IMR-90 (cell line): ENCODE measurements at regions not wholly inside any gene's neighbourhood (a gene's known extent, or its start where the extent isn't known, plus 50 kb on each side); places are given as distances from the start of the nearest gene placed in this dataset.

Experiments
- ATAC-seq: fragments of 200-7000 bp; cut with Tn5 transposase; 2 replicates; pipeline ENCODE4 v1.9.1; 2020; ENCODE audit warnings: low read depth, mild to moderate bottlenecking, moderate library complexity
- BruUV-seq: library from RNA; stranded (reverse); fragments of 400-500 nt; replicated peaks from 2 replicates; lab custom pipeline; 2021; lab: Mats Ljungman, UMichigan
- CTCF ChIA-PET: fragments of 300-600 bp; formaldehyde crosslinking; extraction: SDS; loops from one replicate; lab custom pipeline; 2021; ENCODE audit warnings: antibody characterized with exemption; lab: Yijun Ruan, JAX
- POLR2A ChIA-PET: fragments of 300-600 bp; sonication (Branson Sonifier 250); formaldehyde crosslinking; loops from one replicate; lab custom pipeline; 2022; ENCODE audit warnings: antibody characterized with exemption; ENCODE audit not compliant: unreplicated experiment; lab: Charles Lee
- DNase-seq: peaks from one replicate; pipeline ENCODE4 v3.0.0; 2013
- H2AFZ ChIP-seq: replicated peaks from 2 replicates; pipeline ENCODE3; 2013; ENCODE audit warnings: low read length, mild to moderate bottlenecking; ENCODE audit not compliant: poor library complexity
- H2AK5ac ChIP-seq: 2 replicates; pipeline ENCODE4 v1.6.1; 2013; ENCODE audit warnings: low read depth, low read length, inconsistent platforms
- H2AK9ac ChIP-seq: replicated peaks from 2 replicates; pipeline ENCODE3; 2013; ENCODE audit warnings: mild to moderate bottlenecking, low read depth, low read length, moderate library complexity; ENCODE audit not compliant: poor library complexity
- H2BK120ac ChIP-seq: 2 replicates; pipeline ENCODE4 v1.6.1; 2013; ENCODE audit warnings: low read depth, low read length, inconsistent platforms
- H2BK15ac ChIP-seq: 3 replicates; pipeline ENCODE4 v1.6.1; 2013; ENCODE audit warnings: low read depth, low read length, inconsistent platforms
- H2BK20ac ChIP-seq: 2 replicates; pipeline ENCODE4 v1.6.1; 2013; ENCODE audit warnings: low read depth, mild to moderate bottlenecking, inconsistent platforms, low read length, moderate library complexity
- H2BK5ac ChIP-seq: 2 replicates; pipeline ENCODE4 v1.6.1; 2013; ENCODE audit warnings: mild to moderate bottlenecking, low read depth, low read length, inconsistent platforms; ENCODE audit not compliant: poor library complexity, severe bottlenecking
- H3K14ac ChIP-seq: replicated peaks from 2 replicates; pipeline ENCODE4 v1.6.1; 2013; ENCODE audit warnings: low read depth, low read length, inconsistent platforms
- H3K18ac ChIP-seq: 2 replicates; pipeline ENCODE4 v1.6.1; 2013; ENCODE audit warnings: low read depth, low read length, control low read depth
- H3K23ac ChIP-seq: 2 replicates; pipeline ENCODE4 v1.6.1; 2013; ENCODE audit warnings: low read depth, low read length, inconsistent platforms
- H3K27ac ChIP-seq: 2 replicates; pipeline ENCODE4 v1.5.1; 2013; ENCODE audit warnings: mild to moderate bottlenecking, control low read depth, low read length; ENCODE audit not compliant: insufficient read depth
- H3K27me3 ChIP-seq: 2 replicates; pipeline ENCODE4 v1.6.1; 2013; ENCODE audit warnings: low read length; ENCODE audit not compliant: control insufficient read depth, insufficient read depth
- H3K36me3 ChIP-seq: 2 replicates; pipeline ENCODE4 v1.6.1; 2013; ENCODE audit warnings: low read length, mixed read lengths; ENCODE audit not compliant: control insufficient read depth, insufficient read depth
- H3K4ac ChIP-seq: 2 replicates; pipeline ENCODE4 v1.6.1; 2013; ENCODE audit warnings: low read depth, low read length, inconsistent platforms
- H3K4me1 ChIP-seq: 2 replicates; pipeline ENCODE4 v1.6.1; 2013; ENCODE audit warnings: low read length, mixed read lengths; ENCODE audit not compliant: control insufficient read depth, insufficient read depth
- H3K4me2 ChIP-seq: 2 replicates; pipeline ENCODE4 v1.6.1; 2013; ENCODE audit warnings: low read depth, mild to moderate bottlenecking, control low read depth, low read length, moderate library complexity
- H3K4me3 ChIP-seq: 2 replicates; pipeline ENCODE4 v1.5.1; 2013; ENCODE audit warnings: low read depth, mild to moderate bottlenecking, control low read depth, low read length, moderate library complexity; ENCODE audit not compliant: insufficient read depth
- H3K56ac ChIP-seq: 2 replicates; pipeline ENCODE4 v1.6.1; 2013; ENCODE audit warnings: low read length, inconsistent platforms; ENCODE audit not compliant: insufficient read depth; ENCODE audit errors: extremely low read depth
- H3K79me1 ChIP-seq, 2 experiments: 2 replicates each; pipeline ENCODE4 v1.6.1; 2013; ENCODE audit warnings: low read length in 2 of 2, inconsistent platforms in 1 of 2, low read depth in 1 of 2
- H3K9ac ChIP-seq: 2 replicates; pipeline ENCODE4 v1.6.1; 2013; ENCODE audit warnings: low read depth, low read length, control low read depth
- H3K9me1 ChIP-seq: 2 replicates; pipeline ENCODE4 v1.6.1; 2013; ENCODE audit warnings: low read length, inconsistent platforms; ENCODE audit not compliant: insufficient read depth
- H3K9me3 ChIP-seq: 2 replicates; pipeline ENCODE4 v1.6.1; 2013; ENCODE audit warnings: low read length; ENCODE audit not compliant: control insufficient read depth, insufficient read depth
- H4K20me1 ChIP-seq: 2 replicates; pipeline ENCODE4 v1.6.1; 2013; ENCODE audit warnings: low read length, inconsistent platforms; ENCODE audit not compliant: insufficient read depth
- H4K5ac ChIP-seq: 2 replicates; pipeline ENCODE4 v1.6.1; 2013; ENCODE audit warnings: mild to moderate bottlenecking, low read depth, low read length, control low read depth
- H4K8ac ChIP-seq, 2 experiments: 2 replicates each; pipeline ENCODE4 v1.6.1; 2013; ENCODE audit warnings: low read depth in 2 of 2, low read length in 2 of 2, control low read depth in 1 of 2, inconsistent platforms in 1 of 2
- H4K91ac ChIP-seq: 2 replicates; pipeline ENCODE4 v1.6.1; 2013; ENCODE audit warnings: low read depth, low read length, inconsistent platforms; ENCODE audit not compliant: insufficient read depth
- ELK1 ChIP-seq: fragments of 150-350 bp; IDR thresholded peaks from 2 replicates; pipeline ENCODE4 v1.6.1; 2016; ENCODE audit warnings: low read depth, mild to moderate bottlenecking, low read length, moderate library complexity, borderline replicate concordance
- FOS ChIP-seq: fragments of 150-350 bp; IDR thresholded peaks from 2 replicates; pipeline ENCODE4 v1.6.1; 2016; ENCODE audit warnings: low read depth, low read length
- MAFK ChIP-seq: IDR thresholded peaks from 2 replicates; pipeline ENCODE4 v1.6.1; 2012; ENCODE audit warnings: low read depth, low read length, improper control_type of control experiment
- MAZ ChIP-seq: IDR thresholded peaks from 2 replicates; pipeline ENCODE4 v1.6.1; 2012; ENCODE audit warnings: low read depth, mild to moderate bottlenecking, low read length, improper control_type of control experiment, moderate library complexity, borderline replicate concordance
- MXI1 ChIP-seq: IDR thresholded peaks from 2 replicates; pipeline ENCODE4 v1.6.1; 2012; ENCODE audit warnings: low read depth, mild to moderate bottlenecking, low read length, moderate library complexity, borderline replicate concordance
- POLR2A ChIP-seq: IDR thresholded peaks from 2 replicates; pipeline ENCODE4 v1.6.1; 2012; ENCODE audit warnings: mild to moderate bottlenecking, low read depth, low read length
- RAD21 ChIP-seq: IDR thresholded peaks from 2 replicates; pipeline ENCODE4 v1.6.1; 2012; ENCODE audit warnings: low read length, improper control_type of control experiment
- RCOR1 ChIP-seq: IDR thresholded peaks from 2 replicates; pipeline ENCODE4 v1.6.1; 2012; ENCODE audit warnings: mild to moderate bottlenecking, low read length, improper control_type of control experiment; ENCODE audit not compliant: insufficient replicate concordance
- WGBS, 2 experiments: methylation state at CpG; one replicate each; pipeline versions ENCODE4 v1.1.5 to v1.1.7; 2013; ENCODE audit warnings: missing lambda C conversion rate in 2 of 2; ENCODE audit not compliant: insufficient read length in 1 of 2; ENCODE audit errors: extremely low coverage in 2 of 2; 5-methylcytosine and 5-hydroxymethylcytosine counted together
- dilution Hi-C: fragments of 300-500 bp; cut with HindIII; formaldehyde crosslinking; loops from one replicate; pipeline ENCODE4 v1.14.3; 2018; ENCODE audit warnings: low sequenced_read_pairs; ENCODE audit not compliant: unreplicated experiment
- in situ Hi-C: fragments of 300-500 bp; cut with MboI; formaldehyde crosslinking; loops from 3 replicates; pipeline ENCODE4 v1.14.3; 2019; ENCODE audit warnings: low sequenced_read_pairs, inconsistent platforms, mixed read lengths
- intact Hi-C: fragments of 100-400 bp; cut with micrococcal nuclease; formaldehyde crosslinking; loops from 2 replicates; pipeline ENCODE4 v1.10.0; 2022
- TF ChIP-seq, protein P1 (sequence below): conservative IDR thresholded peaks from 2 replicates; pipeline ENCODE4 v1.5.1; 2012; ENCODE audit warnings: mild to moderate bottlenecking, low read depth, low read length, improper control_type of control experiment
- TF ChIP-seq, protein P2 (sequence below): fragments of 150-350 bp; IDR thresholded peaks from 2 replicates; pipeline ENCODE4 v1.6.1; 2017; ENCODE audit warnings: mild to moderate bottlenecking, antibody characterized with exemption, low read length, low read depth

DNA sequence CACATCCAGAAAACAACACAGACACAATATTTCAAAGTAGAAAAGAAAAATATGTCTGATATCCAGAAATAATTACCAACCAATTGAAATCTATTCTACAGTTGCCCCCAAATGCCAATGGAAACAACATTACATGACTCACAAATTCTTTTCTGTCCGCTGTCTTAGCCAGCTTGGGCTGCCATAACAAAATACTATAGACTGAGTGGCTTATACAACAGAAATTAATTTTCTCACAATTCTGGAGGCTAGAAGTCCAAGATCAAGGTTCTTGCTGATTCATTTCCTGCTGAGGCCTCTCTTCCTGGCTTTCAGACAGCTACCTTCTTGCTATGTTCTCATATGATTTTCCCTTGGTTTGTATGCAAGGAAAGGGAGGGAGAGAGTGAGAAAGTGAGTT is 698.1 kb downstream of the DHX35 start:
- no TSS peak for BruUV-seq
- Histone ChIP-seq H3K9me1 (no peaks in the 10 kb centered on the region), H2AK5ac (no peak overlapping the region), H3K27me3 (no peaks in the 10 kb centered on the region), H2BK20ac (no peak overlapping the region), H3K4me2 (no peak overlapping the region), H4K91ac (no peak overlapping the region), H3K9me3 (peaks cover 3% of the 10 kb centered on the region; the same call in 1 of the 2 replicates), H3K4me1 (no peaks in the 10 kb centered on the region), H3K18ac (no peak overlapping the region), H3K27ac (no peak overlapping the region), H4K8ac (no peak overlapping the region), H3K36me3 (no peaks in the 10 kb centered on the region), H2AK9ac (no peak overlapping the region), H3K4me3 (no peak overlapping the region), H3K79me1 (no peaks in the 10 kb centered on the region), H4K5ac (no peak overlapping the region), H3K9ac (no peak overlapping the region), H2BK15ac (no peak overlapping the region), H3K14ac (no peak overlapping the region), H3K23ac (no peak overlapping the region), H2AFZ (no peak overlapping the region), H3K56ac (no peak overlapping the region), H4K20me1 (no peaks in the 10 kb centered on the region), H2BK120ac (no peak overlapping the region), H3K4ac (no peak overlapping the region), H2BK5ac (no peak overlapping the region)
- no peak for TF ChIP-seq RCOR1
- TF ChIP-seq FOS = no peak
- TF ChIP-seq RAD21 = no peak
- no peak for TF ChIP-seq ELK1
- TF ChIP-seq MXI1 = no peak
- TF ChIP-seq, protein P1, sequence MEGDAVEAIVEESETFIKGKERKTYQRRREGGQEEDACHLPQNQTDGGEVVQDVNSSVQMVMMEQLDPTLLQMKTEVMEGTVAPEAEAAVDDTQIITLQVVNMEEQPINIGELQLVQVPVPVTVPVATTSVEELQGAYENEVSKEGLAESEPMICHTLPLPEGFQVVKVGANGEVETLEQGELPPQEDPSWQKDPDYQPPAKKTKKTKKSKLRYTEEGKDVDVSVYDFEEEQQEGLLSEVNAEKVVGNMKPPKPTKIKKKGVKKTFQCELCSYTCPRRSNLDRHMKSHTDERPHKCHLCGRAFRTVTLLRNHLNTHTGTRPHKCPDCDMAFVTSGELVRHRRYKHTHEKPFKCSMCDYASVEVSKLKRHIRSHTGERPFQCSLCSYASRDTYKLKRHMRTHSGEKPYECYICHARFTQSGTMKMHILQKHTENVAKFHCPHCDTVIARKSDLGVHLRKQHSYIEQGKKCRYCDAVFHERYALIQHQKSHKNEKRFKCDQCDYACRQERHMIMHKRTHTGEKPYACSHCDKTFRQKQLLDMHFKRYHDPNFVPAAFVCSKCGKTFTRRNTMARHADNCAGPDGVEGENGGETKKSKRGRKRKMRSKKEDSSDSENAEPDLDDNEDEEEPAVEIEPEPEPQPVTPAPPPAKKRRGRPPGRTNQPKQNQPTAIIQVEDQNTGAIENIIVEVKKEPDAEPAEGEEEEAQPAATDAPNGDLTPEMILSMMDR = no peak
- TF ChIP-seq POLR2A = no peak
- TF ChIP-seq MAZ = no peak
- no peak for TF ChIP-seq MAFK
- TF ChIP-seq, protein P2, sequence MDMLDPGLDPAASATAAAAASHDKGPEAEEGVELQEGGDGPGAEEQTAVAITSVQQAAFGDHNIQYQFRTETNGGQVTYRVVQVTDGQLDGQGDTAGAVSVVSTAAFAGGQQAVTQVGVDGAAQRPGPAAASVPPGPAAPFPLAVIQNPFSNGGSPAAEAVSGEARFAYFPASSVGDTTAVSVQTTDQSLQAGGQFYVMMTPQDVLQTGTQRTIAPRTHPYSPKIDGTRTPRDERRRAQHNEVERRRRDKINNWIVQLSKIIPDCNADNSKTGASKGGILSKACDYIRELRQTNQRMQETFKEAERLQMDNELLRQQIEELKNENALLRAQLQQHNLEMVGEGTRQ = no peak
- ATAC-seq = no peak
- no CpG with 5 or more reads among the region's 1 CpG for WGBS, 2 experiments
- dilution Hi-C loops (no loop called here), in situ Hi-C loops (no loop called here), intact Hi-C loops (no loop called here)
- ChIA-PET CTCF (no interaction called here), POLR2A (no interaction called here)
- DNase-seq = no peak
